ENCODE measurements at regions not wholly inside any gene's neighbourhood (a gene's known extent, or its start where the extent isn't known, plus 50 kb on each side); places are given as distances from the start of the nearest gene placed in this dataset.

DNA sequence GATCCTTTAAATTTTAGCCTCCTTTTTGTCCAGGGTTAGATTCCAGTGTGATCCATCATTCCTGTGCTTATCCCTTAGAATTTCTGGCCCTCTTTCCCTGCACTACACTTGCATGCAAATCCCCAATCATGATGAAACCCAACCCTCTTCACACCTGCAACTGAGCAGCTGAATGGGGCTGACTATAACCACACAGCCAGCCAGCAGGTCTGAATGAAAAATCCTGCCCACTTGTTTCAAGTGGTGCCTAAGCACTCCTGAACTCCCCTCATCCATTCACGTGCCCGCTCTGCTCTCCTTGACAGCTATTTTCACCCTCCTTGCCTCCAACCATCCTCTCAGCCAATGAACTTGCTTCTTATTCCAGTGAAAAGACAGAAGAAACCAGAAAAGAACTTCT, 80.5 kb upstream of the AFF3 start:
- no peak for TF ChIP-seq POLR2A (IDR thresholded peaks at IDR 0.05; ENCODE audit: low read depth, low read length)
- TF ChIP-seq CHD1 (IDR thresholded peaks at IDR 0.05; ENCODE audit: low read depth, low read length) = no peak
- TF ChIP-seq, protein P1, sequence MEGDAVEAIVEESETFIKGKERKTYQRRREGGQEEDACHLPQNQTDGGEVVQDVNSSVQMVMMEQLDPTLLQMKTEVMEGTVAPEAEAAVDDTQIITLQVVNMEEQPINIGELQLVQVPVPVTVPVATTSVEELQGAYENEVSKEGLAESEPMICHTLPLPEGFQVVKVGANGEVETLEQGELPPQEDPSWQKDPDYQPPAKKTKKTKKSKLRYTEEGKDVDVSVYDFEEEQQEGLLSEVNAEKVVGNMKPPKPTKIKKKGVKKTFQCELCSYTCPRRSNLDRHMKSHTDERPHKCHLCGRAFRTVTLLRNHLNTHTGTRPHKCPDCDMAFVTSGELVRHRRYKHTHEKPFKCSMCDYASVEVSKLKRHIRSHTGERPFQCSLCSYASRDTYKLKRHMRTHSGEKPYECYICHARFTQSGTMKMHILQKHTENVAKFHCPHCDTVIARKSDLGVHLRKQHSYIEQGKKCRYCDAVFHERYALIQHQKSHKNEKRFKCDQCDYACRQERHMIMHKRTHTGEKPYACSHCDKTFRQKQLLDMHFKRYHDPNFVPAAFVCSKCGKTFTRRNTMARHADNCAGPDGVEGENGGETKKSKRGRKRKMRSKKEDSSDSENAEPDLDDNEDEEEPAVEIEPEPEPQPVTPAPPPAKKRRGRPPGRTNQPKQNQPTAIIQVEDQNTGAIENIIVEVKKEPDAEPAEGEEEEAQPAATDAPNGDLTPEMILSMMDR (conservative IDR thresholded peaks at IDR 0.05; ENCODE audit: low read depth, low read length) = no peak
- TF ChIP-seq, protein P2, sequence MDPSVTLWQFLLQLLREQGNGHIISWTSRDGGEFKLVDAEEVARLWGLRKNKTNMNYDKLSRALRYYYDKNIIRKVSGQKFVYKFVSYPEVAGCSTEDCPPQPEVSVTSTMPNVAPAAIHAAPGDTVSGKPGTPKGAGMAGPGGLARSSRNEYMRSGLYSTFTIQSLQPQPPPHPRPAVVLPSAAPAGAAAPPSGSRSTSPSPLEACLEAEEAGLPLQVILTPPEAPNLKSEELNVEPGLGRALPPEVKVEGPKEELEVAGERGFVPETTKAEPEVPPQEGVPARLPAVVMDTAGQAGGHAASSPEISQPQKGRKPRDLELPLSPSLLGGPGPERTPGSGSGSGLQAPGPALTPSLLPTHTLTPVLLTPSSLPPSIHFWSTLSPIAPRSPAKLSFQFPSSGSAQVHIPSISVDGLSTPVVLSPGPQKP (IDR thresholded peaks at IDR 0.05; ENCODE audit: borderline replicate concordance, low read depth, low read length) = no peak
- TF ChIP-seq, protein P3, sequence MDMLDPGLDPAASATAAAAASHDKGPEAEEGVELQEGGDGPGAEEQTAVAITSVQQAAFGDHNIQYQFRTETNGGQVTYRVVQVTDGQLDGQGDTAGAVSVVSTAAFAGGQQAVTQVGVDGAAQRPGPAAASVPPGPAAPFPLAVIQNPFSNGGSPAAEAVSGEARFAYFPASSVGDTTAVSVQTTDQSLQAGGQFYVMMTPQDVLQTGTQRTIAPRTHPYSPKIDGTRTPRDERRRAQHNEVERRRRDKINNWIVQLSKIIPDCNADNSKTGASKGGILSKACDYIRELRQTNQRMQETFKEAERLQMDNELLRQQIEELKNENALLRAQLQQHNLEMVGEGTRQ (IDR thresholded peaks at IDR 0.05; ENCODE audit: low read depth, low read length) = no peak
- no peak for TF ChIP-seq MAZ (IDR thresholded peaks at IDR 0.05; ENCODE audit: borderline replicate concordance, low read depth, low read length)
- no peak for TF ChIP-seq RAD21 (IDR thresholded peaks at IDR 0.05; ENCODE audit: low read length)
- TF ChIP-seq CEBPB (IDR thresholded peaks at IDR 0.05; ENCODE audit: low read depth, low read length) = no peak
- no peak for TF ChIP-seq SMC3 (IDR thresholded peaks at IDR 0.05; ENCODE audit: low read depth, low read length)
- TF ChIP-seq MXI1 (IDR thresholded peaks at IDR 0.05; ENCODE audit: borderline replicate concordance, low read depth, low read length) = no peak
- no peak for TF ChIP-seq RCOR1 (IDR thresholded peaks at IDR 0.05; ENCODE audit: insufficient replicate concordance, low read length)
- TF ChIP-seq BHLHE40 (IDR thresholded peaks at IDR 0.05; ENCODE audit: low read depth, low read length) = no peak
- no peak for TF ChIP-seq RFX5 (IDR thresholded peaks at IDR 0.05; ENCODE audit: low read depth, low read length)

All from IMR-90 (cell line).